Vagina (tissue), 2 donors: ENCODE measurements at regions not wholly inside any gene's neighbourhood (a gene's known extent, or its start where the extent isn't known, plus 50 kb on each side); places are given as distances from the start of the nearest gene placed in this dataset.

Experiments used
- POLR2A ChIP-seq, 2 donors: fragments of 450-650 bp; IDR thresholded peaks; one replicate each; pipeline ENCODE4 v1.6.1; 2017; ENCODE audit warnings: antibody characterized with exemption in 2 of 2, mild to moderate bottlenecking in 2 of 2, moderate library complexity in 2 of 2
- POLR2AphosphoS5 ChIP-seq, 2 donors: sonication (generic); formaldehyde crosslinking; IDR thresholded peaks; one replicate each; pipeline ENCODE4 v1.9.0; 2017; ENCODE audit warnings: antibody characterized with exemption in 2 of 2, mild to moderate bottlenecking in 2 of 2, low read depth in 1 of 2; ENCODE audit not compliant: insufficient read depth in 1 of 2
- TF ChIP-seq, protein P1 (sequence below), 3 experiments: fragments of 450-650 bp in 2 of 3; fragments of 200-600 bp in 1 of 3; sonication (generic) in 1 of 3; IDR thresholded peaks; one replicate each; pipeline ENCODE4 v1.5.1; 2017 to 2019; ENCODE audit warnings: antibody characterized with exemption in 3 of 3, mild to moderate bottlenecking in 2 of 3, moderate library complexity in 2 of 3

DNA sequence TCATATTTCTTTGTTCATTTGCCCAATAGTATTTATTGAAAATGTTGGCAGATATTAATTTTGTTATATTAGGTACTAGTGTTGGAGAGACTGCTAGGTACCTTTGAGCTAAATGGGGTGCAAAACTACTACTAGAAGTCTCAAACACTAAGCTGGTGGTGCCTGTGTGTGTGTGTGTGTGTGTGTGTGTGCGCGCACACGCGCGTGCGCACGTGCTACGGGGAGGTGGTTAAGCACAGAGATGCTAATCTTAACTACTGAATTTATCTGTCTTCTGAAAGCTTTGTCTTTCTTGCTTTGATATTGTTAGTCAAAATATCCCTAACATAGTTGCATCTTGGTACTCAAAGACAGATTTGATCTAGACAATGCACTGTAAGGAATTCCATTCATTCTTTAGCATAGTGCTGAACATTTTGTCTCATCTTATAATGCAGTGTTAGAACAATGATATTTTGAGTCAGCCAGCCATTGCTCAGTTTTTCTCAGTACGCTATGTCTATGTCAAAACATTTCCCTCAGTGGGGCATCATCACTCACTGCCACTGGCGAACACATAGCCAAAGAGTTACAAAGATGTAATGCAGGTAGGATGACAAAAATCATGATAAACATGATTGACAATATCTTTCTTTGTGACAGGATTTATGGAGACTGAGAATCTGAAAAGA, 396.0 kb upstream of the RGPD4 start:
- TF ChIP-seq, protein P1, sequence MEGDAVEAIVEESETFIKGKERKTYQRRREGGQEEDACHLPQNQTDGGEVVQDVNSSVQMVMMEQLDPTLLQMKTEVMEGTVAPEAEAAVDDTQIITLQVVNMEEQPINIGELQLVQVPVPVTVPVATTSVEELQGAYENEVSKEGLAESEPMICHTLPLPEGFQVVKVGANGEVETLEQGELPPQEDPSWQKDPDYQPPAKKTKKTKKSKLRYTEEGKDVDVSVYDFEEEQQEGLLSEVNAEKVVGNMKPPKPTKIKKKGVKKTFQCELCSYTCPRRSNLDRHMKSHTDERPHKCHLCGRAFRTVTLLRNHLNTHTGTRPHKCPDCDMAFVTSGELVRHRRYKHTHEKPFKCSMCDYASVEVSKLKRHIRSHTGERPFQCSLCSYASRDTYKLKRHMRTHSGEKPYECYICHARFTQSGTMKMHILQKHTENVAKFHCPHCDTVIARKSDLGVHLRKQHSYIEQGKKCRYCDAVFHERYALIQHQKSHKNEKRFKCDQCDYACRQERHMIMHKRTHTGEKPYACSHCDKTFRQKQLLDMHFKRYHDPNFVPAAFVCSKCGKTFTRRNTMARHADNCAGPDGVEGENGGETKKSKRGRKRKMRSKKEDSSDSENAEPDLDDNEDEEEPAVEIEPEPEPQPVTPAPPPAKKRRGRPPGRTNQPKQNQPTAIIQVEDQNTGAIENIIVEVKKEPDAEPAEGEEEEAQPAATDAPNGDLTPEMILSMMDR (IDR thresholded peaks at IDR 0.05) = no peak
- TF ChIP-seq POLR2AphosphoS5 (IDR thresholded peaks at IDR 0.05; ENCODE audit: insufficient read depth in 1 of 2, low read depth in 1 of 2) = no peak
- no peak for TF ChIP-seq POLR2A (IDR thresholded peaks at IDR 0.05)
